ENCODE measurements at regions not wholly inside any gene's neighbourhood (a gene's known extent, or its start where the extent isn't known, plus 50 kb on each side); places are given as distances from the start of the nearest gene placed in this dataset.

GRCh38 chr14:37709419-37710195 is 114.2 kb downstream of the TTC6 start (continued):
- TF ChIP-seq AHR (CRISPR knock-in tag; IDR thresholded peaks at IDR 0.05) = no peak
- no peak for TF ChIP-seq POLR2AphosphoS2 (IDR thresholded peaks at IDR 0.05; ENCODE audit: low read depth, low read length)
- no peak for TF ChIP-seq ZMAT5 (CRISPR knock-in tag; IDR thresholded peaks at IDR 0.05; ENCODE audit: borderline replicate concordance, low read depth)
- 0 out of 2 replicates have a peak, but pooled peaks have one; percentile 53 for TF ChIP-seq ATF2 (CRISPR knock-in tag; IDR thresholded peaks at IDR 0.05)
- TF ChIP-seq ATF5 (CRISPR knock-in tag; IDR thresholded peaks at IDR 0.05; ENCODE audit: low read depth) = no peak
- no peak for TF ChIP-seq BRF2 (CRISPR knock-in tag; IDR thresholded peaks at IDR 0.05)
- TF ChIP-seq TFE3 (CRISPR knock-in tag; IDR thresholded peaks at IDR 0.05) = no peak
- TF ChIP-seq SRSF9 (IDR thresholded peaks at IDR 0.05; ENCODE audit: borderline replicate concordance, insufficient read depth, low read depth, low read length, poor library complexity, severe bottlenecking) = no peak
- no peak for TF ChIP-seq ZNF343 (CRISPR knock-in tag; IDR thresholded peaks at IDR 0.05)
- TF ChIP-seq CC2D1A (CRISPR knock-in tag; IDR thresholded peaks at IDR 0.05) = no peak
- no peak for TF ChIP-seq ZNF703 (CRISPR knock-in tag; IDR thresholded peaks at IDR 0.05; ENCODE audit: borderline replicate concordance)
- no peak for TF ChIP-seq NFE2 (CRISPR knock-in tag; IDR thresholded peaks at IDR 0.05)
- TF ChIP-seq YEATS2 (CRISPR knock-in tag; IDR thresholded peaks at IDR 0.05; ENCODE audit: borderline replicate concordance) = no peak
- TF ChIP-seq MAFK (conservative IDR thresholded peaks at IDR 0.05 in 1 of 2, IDR thresholded peaks at IDR 0.05 in 1 of 2; ENCODE audit: low read length in 2 of 2) = no peak
- peak; percentile 80 for TF ChIP-seq RAD21 (CRISPR knock-in tag; IDR thresholded peaks at IDR 0.05)
- TF ChIP-seq AHDC1 (CRISPR knock-in tag; IDR thresholded peaks at IDR 0.05; ENCODE audit: borderline replicate concordance) = no peak
- no peak for TF ChIP-seq PBX2 (CRISPR knock-in tag; IDR thresholded peaks at IDR 0.05)
